WTC11 (cell line): ENCODE measurements at regions not wholly inside any gene's neighbourhood (a gene's known extent, or its start where the extent isn't known, plus 50 kb on each side); places are given as distances from the start of the nearest gene placed in this dataset.

Experiments used
- ATAC-seq: fragments of 200-7000 bp; cut with Tn5 transposase; 2 replicates; pipeline ENCODE4 v1.10.0; 2021; ENCODE audit warnings: mild to moderate bottlenecking, moderate library complexity
- CTCF ChIA-PET: fragments of 300-600 bp; sonication (Branson Sonifier 250); formaldehyde crosslinking; loops from one replicate; lab custom pipeline; 2021; ENCODE audit warnings: antibody characterized with exemption; lab: Charles Lee
- POLR2A ChIA-PET: fragments of 350-600 bp; sonication (Branson Sonifier 250); formaldehyde crosslinking; loops from one replicate; lab custom pipeline; 2021; ENCODE audit warnings: antibody characterized with exemption; lab: Charles Lee
- DNase-seq: peaks from one replicate; pipeline ENCODE4 v3.0.0; 2021; ENCODE audit warnings: low spot score
- H3K27ac Mint-ChIP-seq: 2 replicates; pipeline ENCODE4 v1.8.0; 2021; ENCODE audit warnings: mixed read lengths
- H3K27me3 Mint-ChIP-seq: 2 replicates; pipeline ENCODE4 v1.8.0; 2021; ENCODE audit warnings: low read depth, mild to moderate bottlenecking, moderate library complexity, mixed read lengths
- H3K36me3 Mint-ChIP-seq: 2 replicates; pipeline ENCODE4 v1.8.0; 2021; ENCODE audit warnings: mixed read lengths
- H3K4me1 Mint-ChIP-seq: 2 replicates; pipeline ENCODE4 v1.8.0; 2022; ENCODE audit warnings: mixed read lengths
- H3K4me3 Mint-ChIP-seq: 2 replicates; pipeline ENCODE4 v1.8.0; 2021; ENCODE audit warnings: mild to moderate bottlenecking, moderate library complexity, mixed read lengths
- H3K9me3 Mint-ChIP-seq: 2 replicates; pipeline ENCODE4 v1.8.0; 2021; ENCODE audit warnings: mixed read lengths
- ATF1 ChIP-seq: sonication (generic); formaldehyde crosslinking; IDR thresholded peaks from 2 replicates; pipeline ENCODE4 v1.8.1; 2023; ENCODE audit warnings: mild to moderate bottlenecking, moderate library complexity, missing genetic modification reagents
- CREB1 ChIP-seq: sonication (generic); formaldehyde crosslinking; IDR thresholded peaks from 2 replicates; pipeline ENCODE4 v1.8.0; 2023; ENCODE audit warnings: mild to moderate bottlenecking, missing genetic modification reagents
- FOXJ3 ChIP-seq: sonication (generic); formaldehyde crosslinking; IDR thresholded peaks from 2 replicates; pipeline ENCODE4 v1.9.0; 2021; ENCODE audit warnings: missing genetic modification reagents, mild to moderate bottlenecking, borderline replicate concordance
- GTF2I ChIP-seq: fragments of 250-450 bp; sonication (Bioruptor Pico); conservative IDR thresholded peaks from 2 replicates; pipeline ENCODE4 v1.4.0; 2021; ENCODE audit warnings: mild to moderate bottlenecking
- NFATC4 ChIP-seq: fragments of 250-450 bp; sonication (Bioruptor Pico); IDR thresholded peaks from 2 replicates; pipeline ENCODE4 v1.9.0; 2021; ENCODE audit warnings: mild to moderate bottlenecking
- NFYB ChIP-seq: sonication (generic); formaldehyde crosslinking; conservative IDR thresholded peaks from 2 replicates; pipeline ENCODE4 v1.8.0; 2022; ENCODE audit warnings: low read depth, missing genetic modification reagents
- OVOL2 ChIP-seq: fragments of 250-450 bp; sonication (Bioruptor Pico); IDR thresholded peaks from 2 replicates; pipeline ENCODE4 v1.9.0; 2021; ENCODE audit warnings: mild to moderate bottlenecking, borderline replicate concordance
- SP1 ChIP-seq: sonication (generic); formaldehyde crosslinking; conservative IDR thresholded peaks from 2 replicates; pipeline ENCODE4 v1.8.1; 2022; ENCODE audit warnings: missing genetic modification reagents
- TCF7 ChIP-seq: sonication (generic); formaldehyde crosslinking; IDR thresholded peaks from 2 replicates; pipeline ENCODE4 v1.8.0; 2022; ENCODE audit warnings: mild to moderate bottlenecking, low read depth, missing genetic modification reagents, moderate library complexity
- TP53 ChIP-seq: sonication (generic); formaldehyde crosslinking; IDR thresholded peaks from 2 replicates; pipeline ENCODE4 v1.8.1; 2023; ENCODE audit warnings: mild to moderate bottlenecking, missing genetic modification reagents
- ZNF138 ChIP-seq: sonication (generic); formaldehyde crosslinking; conservative IDR thresholded peaks from 2 replicates; pipeline ENCODE4 v1.8.1; 2022; ENCODE audit warnings: mild to moderate bottlenecking, moderate library complexity, missing genetic modification reagents
- ZNF219 ChIP-seq: sonication (generic); formaldehyde crosslinking; IDR thresholded peaks from 2 replicates; pipeline ENCODE4 v1.8.0; 2023; ENCODE audit warnings: missing genetic modification reagents, mild to moderate bottlenecking, borderline replicate concordance
- ZNF671 ChIP-seq: fragments of 250-450 bp; sonication (Bioruptor Pico); IDR thresholded peaks from 2 replicates; pipeline ENCODE4 v1.8.0; 2021; ENCODE audit warnings: mild to moderate bottlenecking
- TF ChIP-seq, protein P1 (sequence below): sonication (generic); formaldehyde crosslinking; IDR thresholded peaks from 2 replicates; pipeline ENCODE4 v1.8.1; 2022; ENCODE audit warnings: missing genetic modification reagents, borderline replicate concordance
- TF ChIP-seq, protein P2 (sequence below): sonication (generic); formaldehyde crosslinking; IDR thresholded peaks from 2 replicates; pipeline ENCODE4 v1.8.1; 2023; ENCODE audit warnings: mild to moderate bottlenecking, missing genetic modification reagents
- TF ChIP-seq, protein P3 (sequence below): fragments of 250-450 bp; sonication (Bioruptor Pico); IDR thresholded peaks from 2 replicates; pipeline ENCODE4 v1.9.0; 2021; ENCODE audit warnings: mild to moderate bottlenecking, borderline replicate concordance
- TF ChIP-seq, protein P4 (sequence below): sonication (generic); formaldehyde crosslinking; IDR thresholded peaks from 2 replicates; pipeline ENCODE4 v1.8.0; 2022; ENCODE audit warnings: mild to moderate bottlenecking, missing genetic modification reagents
- TF ChIP-seq, protein P5 (sequence below): sonication (generic); formaldehyde crosslinking; IDR thresholded peaks from 2 replicates; pipeline ENCODE4 v1.8.1; 2022; ENCODE audit warnings: mild to moderate bottlenecking, moderate library complexity, missing genetic modification reagents
- TF ChIP-seq, protein P6 (sequence below): sonication (generic); formaldehyde crosslinking; IDR thresholded peaks from 2 replicates; pipeline ENCODE4 v1.8.1; 2023; ENCODE audit warnings: mild to moderate bottlenecking, missing genetic modification reagents, moderate library complexity

DNA sequence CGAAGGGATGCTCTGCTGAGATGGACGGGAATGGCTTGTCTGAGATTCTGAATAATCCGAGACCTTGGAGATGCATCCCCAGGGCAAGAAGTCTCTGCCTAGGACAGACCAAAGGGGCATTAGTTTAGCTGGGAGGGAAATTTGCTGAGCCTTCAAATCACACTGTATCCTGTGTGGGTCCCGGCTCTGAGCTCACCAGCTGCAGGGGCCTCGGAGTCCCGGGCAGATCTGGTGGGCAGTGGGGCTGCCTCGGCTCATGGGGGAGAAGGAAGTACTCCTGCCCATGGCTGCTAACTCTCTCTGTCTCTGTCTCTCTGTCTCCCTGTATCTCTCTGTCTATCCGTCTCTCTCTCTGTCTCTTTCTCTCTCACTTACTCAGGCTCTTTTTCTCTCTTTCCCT is 522.4 kb downstream of the TBC1D22A start (continued):
- TF ChIP-seq TP53 (no peak), FOXJ3 (no peak), TCF7 (no peak), ZNF671 (CRISPR knock-in tag) (no peak), OVOL2 (CRISPR knock-in tag) (no peak)
- TF ChIP-seq, protein P1, sequence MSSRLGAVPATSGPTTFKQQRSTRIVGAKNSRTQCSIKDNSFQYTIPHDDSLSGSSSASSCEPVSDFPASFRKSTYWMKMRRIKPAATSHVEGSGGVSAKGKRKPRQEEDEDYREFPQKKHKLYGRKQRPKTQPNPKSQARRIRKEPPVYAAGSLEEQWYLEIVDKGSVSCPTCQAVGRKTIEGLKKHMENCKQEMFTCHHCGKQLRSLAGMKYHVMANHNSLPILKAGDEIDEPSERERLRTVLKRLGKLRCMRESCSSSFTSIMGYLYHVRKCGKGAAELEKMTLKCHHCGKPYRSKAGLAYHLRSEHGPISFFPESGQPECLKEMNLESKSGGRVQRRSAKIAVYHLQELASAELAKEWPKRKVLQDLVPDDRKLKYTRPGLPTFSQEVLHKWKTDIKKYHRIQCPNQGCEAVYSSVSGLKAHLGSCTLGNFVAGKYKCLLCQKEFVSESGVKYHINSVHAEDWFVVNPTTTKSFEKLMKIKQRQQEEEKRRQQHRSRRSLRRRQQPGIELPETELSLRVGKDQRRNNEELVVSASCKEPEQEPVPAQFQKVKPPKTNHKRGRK (CRISPR knock-in tag), result no peak
- TF ChIP-seq, protein P2, sequence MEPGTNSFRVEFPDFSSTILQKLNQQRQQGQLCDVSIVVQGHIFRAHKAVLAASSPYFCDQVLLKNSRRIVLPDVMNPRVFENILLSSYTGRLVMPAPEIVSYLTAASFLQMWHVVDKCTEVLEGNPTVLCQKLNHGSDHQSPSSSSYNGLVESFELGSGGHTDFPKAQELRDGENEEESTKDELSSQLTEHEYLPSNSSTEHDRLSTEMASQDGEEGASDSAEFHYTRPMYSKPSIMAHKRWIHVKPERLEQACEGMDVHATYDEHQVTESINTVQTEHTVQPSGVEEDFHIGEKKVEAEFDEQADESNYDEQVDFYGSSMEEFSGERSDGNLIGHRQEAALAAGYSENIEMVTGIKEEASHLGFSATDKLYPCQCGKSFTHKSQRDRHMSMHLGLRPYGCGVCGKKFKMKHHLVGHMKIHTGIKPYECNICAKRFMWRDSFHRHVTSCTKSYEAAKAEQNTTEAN (CRISPR knock-in tag), result no peak

DNA sequence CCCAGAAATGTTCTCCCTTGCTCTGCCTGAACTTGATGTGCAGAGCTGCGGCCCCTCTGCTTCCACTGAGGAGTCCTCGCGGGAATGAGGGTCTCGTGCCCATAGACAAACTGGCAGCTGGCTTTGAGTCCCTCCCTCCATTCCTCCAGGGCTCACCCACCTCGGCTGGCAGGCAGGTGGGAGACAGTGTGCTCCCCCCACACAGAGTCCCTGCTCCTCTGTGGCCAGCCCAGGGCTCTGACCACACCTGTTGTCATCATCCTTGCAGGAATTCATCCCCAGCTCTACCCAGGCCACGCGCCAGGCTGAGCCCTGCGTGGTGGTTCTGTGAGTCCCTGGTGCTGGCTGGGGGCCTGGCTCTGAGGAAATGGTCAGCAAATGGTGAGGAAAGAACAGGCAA is 521.9 kb downstream of the TBC1D22A start:
- Mint-ChIP-seq H3K27ac (no peak overlapping the region), H3K4me3 (no peak overlapping the region), H3K9me3 (peaks cover 19% of the 10 kb centered on the region), H3K4me1 (no peaks in the 10 kb centered on the region), H3K27me3 (no peaks in the 10 kb centered on the region), H3K36me3 (peaks cover 4% of the 10 kb centered on the region)
- ATAC-seq, result no peak
- ChIA-PET CTCF (no interaction called here), POLR2A (no interaction called here)
- no peak for DNase-seq
- TF ChIP-seq NFYB (CRISPR knock-in tag) (no peak), GTF2I (no peak), ZNF138 (CRISPR knock-in tag) (no peak), FOXJ3 (no peak)
- TF ChIP-seq, protein P3, sequence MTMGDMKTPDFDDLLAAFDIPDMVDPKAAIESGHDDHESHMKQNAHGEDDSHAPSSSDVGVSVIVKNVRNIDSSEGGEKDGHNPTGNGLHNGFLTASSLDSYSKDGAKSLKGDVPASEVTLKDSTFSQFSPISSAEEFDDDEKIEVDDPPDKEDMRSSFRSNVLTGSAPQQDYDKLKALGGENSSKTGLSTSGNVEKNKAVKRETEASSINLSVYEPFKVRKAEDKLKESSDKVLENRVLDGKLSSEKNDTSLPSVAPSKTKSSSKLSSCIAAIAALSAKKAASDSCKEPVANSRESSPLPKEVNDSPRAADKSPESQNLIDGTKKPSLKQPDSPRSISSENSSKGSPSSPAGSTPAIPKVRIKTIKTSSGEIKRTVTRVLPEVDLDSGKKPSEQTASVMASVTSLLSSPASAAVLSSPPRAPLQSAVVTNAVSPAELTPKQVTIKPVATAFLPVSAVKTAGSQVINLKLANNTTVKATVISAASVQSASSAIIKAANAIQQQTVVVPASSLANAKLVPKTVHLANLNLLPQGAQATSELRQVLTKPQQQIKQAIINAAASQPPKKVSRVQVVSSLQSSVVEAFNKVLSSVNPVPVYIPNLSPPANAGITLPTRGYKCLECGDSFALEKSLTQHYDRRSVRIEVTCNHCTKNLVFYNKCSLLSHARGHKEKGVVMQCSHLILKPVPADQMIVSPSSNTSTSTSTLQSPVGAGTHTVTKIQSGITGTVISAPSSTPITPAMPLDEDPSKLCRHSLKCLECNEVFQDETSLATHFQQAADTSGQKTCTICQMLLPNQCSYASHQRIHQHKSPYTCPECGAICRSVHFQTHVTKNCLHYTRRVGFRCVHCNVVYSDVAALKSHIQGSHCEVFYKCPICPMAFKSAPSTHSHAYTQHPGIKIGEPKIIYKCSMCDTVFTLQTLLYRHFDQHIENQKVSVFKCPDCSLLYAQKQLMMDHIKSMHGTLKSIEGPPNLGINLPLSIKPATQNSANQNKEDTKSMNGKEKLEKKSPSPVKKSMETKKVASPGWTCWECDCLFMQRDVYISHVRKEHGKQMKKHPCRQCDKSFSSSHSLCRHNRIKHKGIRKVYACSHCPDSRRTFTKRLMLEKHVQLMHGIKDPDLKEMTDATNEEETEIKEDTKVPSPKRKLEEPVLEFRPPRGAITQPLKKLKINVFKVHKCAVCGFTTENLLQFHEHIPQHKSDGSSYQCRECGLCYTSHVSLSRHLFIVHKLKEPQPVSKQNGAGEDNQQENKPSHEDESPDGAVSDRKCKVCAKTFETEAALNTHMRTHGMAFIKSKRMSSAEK (CRISPR knock-in tag), result no peak
- TF ChIP-seq, protein P4, sequence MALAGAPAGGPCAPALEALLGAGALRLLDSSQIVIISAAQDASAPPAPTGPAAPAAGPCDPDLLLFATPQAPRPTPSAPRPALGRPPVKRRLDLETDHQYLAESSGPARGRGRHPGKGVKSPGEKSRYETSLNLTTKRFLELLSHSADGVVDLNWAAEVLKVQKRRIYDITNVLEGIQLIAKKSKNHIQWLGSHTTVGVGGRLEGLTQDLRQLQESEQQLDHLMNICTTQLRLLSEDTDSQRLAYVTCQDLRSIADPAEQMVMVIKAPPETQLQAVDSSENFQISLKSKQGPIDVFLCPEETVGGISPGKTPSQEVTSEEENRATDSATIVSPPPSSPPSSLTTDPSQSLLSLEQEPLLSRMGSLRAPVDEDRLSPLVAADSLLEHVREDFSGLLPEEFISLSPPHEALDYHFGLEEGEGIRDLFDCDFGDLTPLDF (CRISPR knock-in tag), result no peak
- TF ChIP-seq, all 79 proteins: peak for 0

DNA sequence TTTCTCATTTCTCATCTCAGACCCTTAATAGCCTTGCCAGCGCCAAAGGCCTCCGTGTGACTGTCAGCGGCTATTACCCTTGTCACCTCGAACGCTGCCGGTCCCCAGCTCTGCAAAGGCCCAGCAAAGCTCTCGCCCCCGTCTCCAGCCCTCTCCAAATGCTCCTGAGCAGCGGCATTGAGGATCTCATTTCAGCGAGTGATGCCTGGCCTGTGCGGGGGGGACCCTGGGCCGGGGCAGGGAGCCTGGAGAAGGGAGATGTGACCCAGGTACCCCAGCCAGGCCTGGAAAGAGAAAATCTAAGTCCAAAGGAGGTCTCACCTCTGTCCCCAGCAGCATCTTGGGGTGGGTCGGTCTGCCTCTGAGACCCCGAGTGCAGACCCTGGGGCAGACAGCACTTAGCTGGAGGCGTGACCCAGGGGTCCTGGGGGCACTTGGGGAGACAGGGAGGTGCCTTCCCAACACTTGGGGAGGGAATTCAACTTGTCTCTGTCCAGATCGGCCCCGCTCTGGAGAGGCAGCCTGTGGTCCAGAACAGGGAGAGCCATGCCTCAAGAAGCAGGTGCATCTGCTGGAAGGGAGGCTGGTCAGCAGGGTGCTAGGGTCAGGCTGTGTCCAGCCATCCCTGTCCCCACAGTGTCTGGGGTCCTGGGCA is 521.3 kb downstream of the TBC1D22A start:
- Mint-ChIP-seq H3K36me3 (peaks cover 4% of the 10 kb centered on the region), H3K27ac (no peak overlapping the region), H3K4me3 (no peak overlapping the region), H3K27me3 (no peaks in the 10 kb centered on the region), H3K9me3 (peaks cover 17% of the 10 kb centered on the region), H3K4me1 (no peaks in the 10 kb centered on the region)
- DNase-seq (no peak), ATAC-seq (no peak)
- CTCF ChIA-PET, result no interaction called here
- TF ChIP-seq SP1 (CRISPR knock-in tag) (no peak), ATF1 (CRISPR knock-in tag) (no peak), ZNF219 (CRISPR knock-in tag) (no peak), CREB1 (no peak), GTF2I (no peak), NFATC4 (no peak)
- TF ChIP-seq, protein P5, sequence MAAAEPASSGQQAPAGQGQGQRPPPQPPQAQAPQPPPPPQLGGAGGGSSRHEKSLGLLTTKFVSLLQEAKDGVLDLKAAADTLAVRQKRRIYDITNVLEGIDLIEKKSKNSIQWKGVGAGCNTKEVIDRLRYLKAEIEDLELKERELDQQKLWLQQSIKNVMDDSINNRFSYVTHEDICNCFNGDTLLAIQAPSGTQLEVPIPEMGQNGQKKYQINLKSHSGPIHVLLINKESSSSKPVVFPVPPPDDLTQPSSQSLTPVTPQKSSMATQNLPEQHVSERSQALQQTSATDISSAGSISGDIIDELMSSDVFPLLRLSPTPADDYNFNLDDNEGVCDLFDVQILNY, result no peak
- TF ChIP-seq, protein P6, sequence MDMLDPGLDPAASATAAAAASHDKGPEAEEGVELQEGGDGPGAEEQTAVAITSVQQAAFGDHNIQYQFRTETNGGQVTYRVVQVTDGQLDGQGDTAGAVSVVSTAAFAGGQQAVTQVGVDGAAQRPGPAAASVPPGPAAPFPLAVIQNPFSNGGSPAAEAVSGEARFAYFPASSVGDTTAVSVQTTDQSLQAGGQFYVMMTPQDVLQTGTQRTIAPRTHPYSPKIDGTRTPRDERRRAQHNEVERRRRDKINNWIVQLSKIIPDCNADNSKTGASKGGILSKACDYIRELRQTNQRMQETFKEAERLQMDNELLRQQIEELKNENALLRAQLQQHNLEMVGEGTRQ (CRISPR knock-in tag), result no peak
- POLR2A ChIA-PET, result no interaction called here
